Keratinocyte (primary cell): ENCODE measurements at regions not wholly inside any gene's neighbourhood (a gene's known extent, or its start where the extent isn't known, plus 50 kb on each side); places are given as distances from the start of the nearest gene placed in this dataset.

ENCODE experiments used
- EZH2 ChIP-seq: IDR thresholded peaks from one replicate; pipeline ENCODE4 v1.6.1; 2012; ENCODE audit warnings: inconsistent platforms, mild to moderate bottlenecking, low read length, moderate library complexity
- TF ChIP-seq, protein P1 (sequence below), 3 experiments: IDR thresholded peaks in 1 of 3; conservative IDR thresholded peaks in 1 of 3; optimal IDR thresholded peaks in 1 of 3; 2 replicates in 2 of 3; 3 replicates in 1 of 3; pipeline versions ENCODE3 to v1.5.1; 2011; ENCODE audit warnings: low read length in 3 of 3, mild to moderate bottlenecking in 3 of 3, moderate library complexity in 2 of 3, control low read depth in 1 of 3, inconsistent platforms in 1 of 3; ENCODE audit not compliant: insufficient read depth in 2 of 3; ENCODE audit errors: extremely low read depth in 1 of 3

- TF ChIP-seq, protein P1, sequence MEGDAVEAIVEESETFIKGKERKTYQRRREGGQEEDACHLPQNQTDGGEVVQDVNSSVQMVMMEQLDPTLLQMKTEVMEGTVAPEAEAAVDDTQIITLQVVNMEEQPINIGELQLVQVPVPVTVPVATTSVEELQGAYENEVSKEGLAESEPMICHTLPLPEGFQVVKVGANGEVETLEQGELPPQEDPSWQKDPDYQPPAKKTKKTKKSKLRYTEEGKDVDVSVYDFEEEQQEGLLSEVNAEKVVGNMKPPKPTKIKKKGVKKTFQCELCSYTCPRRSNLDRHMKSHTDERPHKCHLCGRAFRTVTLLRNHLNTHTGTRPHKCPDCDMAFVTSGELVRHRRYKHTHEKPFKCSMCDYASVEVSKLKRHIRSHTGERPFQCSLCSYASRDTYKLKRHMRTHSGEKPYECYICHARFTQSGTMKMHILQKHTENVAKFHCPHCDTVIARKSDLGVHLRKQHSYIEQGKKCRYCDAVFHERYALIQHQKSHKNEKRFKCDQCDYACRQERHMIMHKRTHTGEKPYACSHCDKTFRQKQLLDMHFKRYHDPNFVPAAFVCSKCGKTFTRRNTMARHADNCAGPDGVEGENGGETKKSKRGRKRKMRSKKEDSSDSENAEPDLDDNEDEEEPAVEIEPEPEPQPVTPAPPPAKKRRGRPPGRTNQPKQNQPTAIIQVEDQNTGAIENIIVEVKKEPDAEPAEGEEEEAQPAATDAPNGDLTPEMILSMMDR (optimal IDR thresholded peaks at IDR 0.05 in 1 of 3, IDR thresholded peaks at IDR 0.05 in 1 of 3, conservative IDR thresholded peaks at IDR 0.05 in 1 of 3; ENCODE audit: extremely low read depth in 1 of 3, insufficient read depth in 2 of 3, low read length in 3 of 3), result no peak
- TF ChIP-seq EZH2, result no peak
Measured at GRCh38 chr2:134146620-134147019, 107.3 kb upstream of the MGAT5 start.
